ENCODE measurements at regions not wholly inside any gene's neighbourhood (a gene's known extent, or its start where the extent isn't known, plus 50 kb on each side); places are given as distances from the start of the nearest gene placed in this dataset.
"Not testable (repeated sequence)": the region's sequence is repeated elsewhere in the genome, so short reads cannot be mapped to it uniquely, and the experiment has no call there.

GRCh38 chr4:188722911-188723310, 583.7 kb downstream of the TRIML1 start:
- DNase-seq (ENCODE audit: low read depth), result no peak
- TF ChIP-seq CTCF (IDR thresholded peaks at IDR 0.05; ENCODE audit: control insufficient read depth, extremely low read depth, insufficient read depth), result no peak
- H3K4me3 ChIP-seq (ENCODE audit: low read depth, low read length), result no peak overlapping the region

GRCh38 chr4:188727746-188728145, 588.5 kb downstream of the TRIML1 start:
- no peak for DNase-seq (ENCODE audit: low read depth)
- TF ChIP-seq CTCF (IDR thresholded peaks at IDR 0.05; ENCODE audit: control insufficient read depth, extremely low read depth, insufficient read depth), result no peak
- no peak overlapping the region for H3K4me3 ChIP-seq (ENCODE audit: low read depth, low read length)

- H3K4me3 ChIP-seq (ENCODE audit: low read depth, low read length), result no peak overlapping the region
- TF ChIP-seq CTCF (IDR thresholded peaks at IDR 0.05; ENCODE audit: control insufficient read depth, extremely low read depth, insufficient read depth), result no peak
- no peak for DNase-seq (ENCODE audit: low read depth)
Measured at GRCh38 chr4:188728359-188728758, 589.1 kb downstream of the TRIML1 start.

- TF ChIP-seq CTCF (IDR thresholded peaks at IDR 0.05; ENCODE audit: control insufficient read depth, extremely low read depth, insufficient read depth), result no peak
- DNase-seq (ENCODE audit: low read depth), result no peak
- H3K4me3 ChIP-seq (ENCODE audit: low read depth, low read length), result no peak overlapping the region
Measured at GRCh38 chr4:188732131-188732530, 592.9 kb downstream of the TRIML1 start.

- no peak for DNase-seq (ENCODE audit: low read depth)
- TF ChIP-seq CTCF (IDR thresholded peaks at IDR 0.05; ENCODE audit: control insufficient read depth, extremely low read depth, insufficient read depth), result no peak
- no peak overlapping the region for H3K4me3 ChIP-seq (ENCODE audit: low read depth, low read length)
Measured at GRCh38 chr4:188735082-188735481, 595.8 kb downstream of the TRIML1 start.

- no peak for TF ChIP-seq CTCF (IDR thresholded peaks at IDR 0.05; ENCODE audit: control insufficient read depth, extremely low read depth, insufficient read depth)
- H3K4me3 ChIP-seq (ENCODE audit: low read depth, low read length), result no peak overlapping the region
- no peak for DNase-seq (ENCODE audit: low read depth)
Measured at GRCh38 chr4:188737251-188738002, 598.2 kb downstream of the TRIML1 start.

GRCh38 chr4:188738290-188738689, 599.0 kb downstream of the TRIML1 start:
- 0 out of 2 replicates have a peak, but pooled peaks have one; percentile 3 for TF ChIP-seq CTCF (IDR thresholded peaks at IDR 0.05; ENCODE audit: control insufficient read depth, extremely low read depth, insufficient read depth)
- not testable (repeated sequence) for DNase-seq (ENCODE audit: low read depth)
- peak overlapping the region; percentile 44 for H3K4me3 ChIP-seq (ENCODE audit: low read depth, low read length)

- H3K4me3 ChIP-seq (ENCODE audit: low read depth, low read length); DNase-seq (ENCODE audit: low read depth): not testable (repeated sequence)
Measured at GRCh38 chr4:188740172-188740571, 600.9 kb downstream of the TRIML1 start.

- not testable (repeated sequence) for DNase-seq (ENCODE audit: low read depth); H3K4me3 ChIP-seq (ENCODE audit: low read depth, low read length)
Measured at GRCh38 chr4:188740791-188741190, 601.5 kb downstream of the TRIML1 start.
